ENCODE measurements at regions not wholly inside any gene's neighbourhood (a gene's known extent, or its start where the extent isn't known, plus 50 kb on each side); places are given as distances from the start of the nearest gene placed in this dataset.

- peak; percentile 67 for TF ChIP-seq CTCF (IDR thresholded peaks at IDR 0.05; ENCODE audit: poor library complexity, severe bottlenecking)
- no peak for TF ChIP-seq REST (IDR thresholded peaks at IDR 0.05; ENCODE audit: borderline replicate concordance)
- TF ChIP-seq RAD21 (conservative IDR thresholded peaks at IDR 0.05), result peak; percentile 73
- TF ChIP-seq EZH2 (IDR thresholded peaks at IDR 0.05; ENCODE audit: borderline replicate concordance, insufficient read depth, low read length, poor library complexity, severe bottlenecking), result no peak
- TF ChIP-seq POLR2AphosphoS5 (IDR thresholded peaks at IDR 0.05), result no peak
- no peak for TF ChIP-seq EP300 (conservative IDR thresholded peaks at IDR 0.05; ENCODE audit: poor library complexity, severe bottlenecking)
- TF ChIP-seq TAF1 (IDR thresholded peaks at IDR 0.05; ENCODE audit: low read depth), result no peak
- peak; percentile 75 for TF ChIP-seq SMC3 (conservative IDR thresholded peaks at IDR 0.05; ENCODE audit: poor library complexity)
- no peak for TF ChIP-seq MXI1 (conservative IDR thresholded peaks at IDR 0.05; ENCODE audit: poor library complexity, severe bottlenecking)
Measured at GRCh38 chrX:136954930-136955329, 74.4 kb upstream of the RBMX start.
